HCT116 (cell line): ENCODE measurements at regions not wholly inside any gene's neighbourhood (a gene's known extent, or its start where the extent isn't known, plus 50 kb on each side); places are given as distances from the start of the nearest gene placed in this dataset.

Experiments used
- ATAC-seq: fragments of 200-7000 bp; cut with Tn5 transposase; 2 replicates; pipeline ENCODE4 v1.9.1; 2020; ENCODE audit warnings: mild to moderate bottlenecking, moderate library complexity
- BruUV-seq: library from RNA; stranded (reverse); fragments of 400-500 nt; replicated peaks from 2 replicates; lab custom pipeline; 2021; lab: Mats Ljungman, UMichigan
- CTCF ChIA-PET: fragments of 300-600 bp; sonication (Branson Sonifier 250); formaldehyde crosslinking; loops from one replicate; lab custom pipeline; 2021; ENCODE audit warnings: antibody characterized with exemption; lab: Charles Lee
- POLR2A ChIA-PET: fragments of 300-600, 350-600 bp; sonication (Branson Sonifier 250); formaldehyde crosslinking; loops from one replicate; lab custom pipeline; 2021; ENCODE audit warnings: antibody characterized with exemption; lab: Charles Lee
- RAD21 ChIA-PET, 2 experiments: fragments of 300-600 bp; sonication (Branson Sonifier 250); formaldehyde crosslinking; loops; one replicate each; lab custom pipeline; 2023; ENCODE audit warnings: low total read pairs in 2 of 2; ENCODE audit not compliant: uncharacterized antibody in 2 of 2, unreplicated experiment in 2 of 2, low non-redundant PET in 1 of 2; lab: Charles Lee
- DNase-seq: peaks from one replicate; pipeline ENCODE4 v3.0.0-alpha.2; 2010; ENCODE audit warnings: low read depth, low spot score
- H2AFZ ChIP-seq: fragments of 200-600 bp; shearing (Covaris generic), sonication (generic); 2 replicates; pipeline ENCODE4 v1.6.1; 2017; ENCODE audit warnings: low read depth, mixed run types, mixed read lengths, antibody characterized with exemption, low read length; ENCODE audit not compliant: poor library complexity, severe bottlenecking
- H3K27ac ChIP-seq: 2 replicates; pipeline ENCODE4 v1.5.1; 2012; ENCODE audit warnings: low read depth, low read length
- H3K27me3 ChIP-seq: fragments of 200-600 bp; sonication (generic); 2 replicates; pipeline ENCODE4 v1.6.1; 2016; ENCODE audit warnings: mixed run types, low read length, mixed read lengths; ENCODE audit not compliant: insufficient read depth
- H3K36me3 ChIP-seq, 2 experiments: fragments of 200-500 bp in 1 of 2; fragments of 200-600 bp in 1 of 2; sonication (Bioruptor generic) in 1 of 2; sonication (generic) in 1 of 2; 2 replicates each; pipeline versions ENCODE4 v1.5.1 to v1.6.1; 2014 to 2016; ENCODE audit warnings: low read length in 2 of 2, inconsistent platforms in 1 of 2, mixed read lengths in 1 of 2, mixed run types in 1 of 2; ENCODE audit not compliant: insufficient read depth in 2 of 2, control insufficient read depth in 1 of 2
- H3K4me1 ChIP-seq, 2 experiments: fragments of 200-600 bp in 1 of 2; sonication (generic) in 1 of 2; 2 replicates each; pipeline versions ENCODE4 v1.5.1 to v1.6.1; 2012 to 2017; ENCODE audit warnings: low read length in 2 of 2, inconsistent platforms in 1 of 2, mild to moderate bottlenecking in 1 of 2, mixed read lengths in 1 of 2, mixed run types in 1 of 2, moderate library complexity in 1 of 2; ENCODE audit not compliant: insufficient read depth in 2 of 2, control insufficient read depth in 1 of 2
- H3K4me2 ChIP-seq: fragments of 200-600 bp; sonication (generic); 2 replicates; pipeline ENCODE4 v1.6.1; 2017; ENCODE audit warnings: mixed run types, low read length, mixed read lengths
- H3K4me3 ChIP-seq, 2 experiments: fragments of 200-600 bp in 1 of 2; sonication (generic) in 1 of 2; replicated peaks in 1 of 2; 2 replicates each; pipeline ENCODE4 v1.5.1; 2011 to 2016; ENCODE audit warnings: low read length in 2 of 2, control low read depth in 1 of 2, low read depth in 1 of 2, mild to moderate bottlenecking in 1 of 2, mixed read lengths in 1 of 2, mixed run types in 1 of 2
- H3K79me2 ChIP-seq: fragments of 200-600 bp; sonication (generic); 2 replicates; pipeline ENCODE4 v1.6.1; 2017; ENCODE audit warnings: mild to moderate bottlenecking, mixed run types, low read length, moderate library complexity, mixed read lengths; ENCODE audit not compliant: insufficient read depth
- H3K9ac ChIP-seq: fragments of 200-600 bp; sonication (generic); 2 replicates; pipeline ENCODE4 v1.6.1; 2016; ENCODE audit warnings: low read length, mixed read lengths
- H3K9me2 ChIP-seq: fragments of 200-600 bp; sonication (generic), shearing (Covaris generic); 2 replicates; pipeline ENCODE4 v1.6.1; 2017; ENCODE audit warnings: mixed run types, mild to moderate bottlenecking, moderate library complexity; ENCODE audit not compliant: insufficient read depth
- H3K9me3 ChIP-seq, 2 experiments: fragments of 200-500 bp in 1 of 2; fragments of 200-600 bp in 1 of 2; sonication (Bioruptor generic) in 1 of 2; sonication (generic) in 1 of 2; 2 replicates each; pipeline ENCODE4 v1.6.1; 2014 to 2017; ENCODE audit warnings: low read length in 2 of 2, mixed read lengths in 2 of 2, inconsistent platforms in 1 of 2, low read depth in 1 of 2, mild to moderate bottlenecking in 1 of 2, mixed run types in 1 of 2, moderate library complexity in 1 of 2; ENCODE audit not compliant: control insufficient read depth in 1 of 2, insufficient read depth in 1 of 2
- H4K20me1 ChIP-seq: fragments of 200-600 bp; sonication (generic), shearing (Covaris generic); 2 replicates; pipeline ENCODE4 v1.6.1; 2017; ENCODE audit warnings: mixed run types, mild to moderate bottlenecking, moderate library complexity; ENCODE audit not compliant: insufficient read depth
- CBX3 ChIP-seq: IDR thresholded peaks from 2 replicates; pipeline ENCODE4 v1.6.1; 2012; ENCODE audit warnings: low read depth
- FOSL1 ChIP-seq: IDR thresholded peaks from 2 replicates; pipeline ENCODE4 v1.6.1; 2012; ENCODE audit warnings: low read depth
- JUND ChIP-seq: IDR thresholded peaks from 2 replicates; pipeline ENCODE4 v1.6.1; 2012
- MAX ChIP-seq: IDR thresholded peaks from 2 replicates; pipeline ENCODE4 v1.6.1; 2012
- intact Hi-C: fragments of 100-400 bp; cut with micrococcal nuclease; formaldehyde crosslinking; loops from 2 replicates; pipeline ENCODE4 v1.10.0; 2022
- TF ChIP-seq, protein P1 (sequence below), 3 experiments: fragments of 200-600 bp in 1 of 3; sonication (generic) in 1 of 3; IDR thresholded peaks in 2 of 3; conservative IDR thresholded peaks in 1 of 3; 2 replicates each; pipeline ENCODE4 v1.5.1; 2012 to 2017; ENCODE audit warnings: low read depth in 2 of 3, low read length in 2 of 3, antibody characterized with exemption in 1 of 3, borderline replicate concordance in 1 of 3, control low read depth in 1 of 3, mild to moderate bottlenecking in 1 of 3, mixed read lengths in 1 of 3, mixed run types in 1 of 3, moderate library complexity in 1 of 3; ENCODE audit not compliant: insufficient read depth in 1 of 3

DNA sequence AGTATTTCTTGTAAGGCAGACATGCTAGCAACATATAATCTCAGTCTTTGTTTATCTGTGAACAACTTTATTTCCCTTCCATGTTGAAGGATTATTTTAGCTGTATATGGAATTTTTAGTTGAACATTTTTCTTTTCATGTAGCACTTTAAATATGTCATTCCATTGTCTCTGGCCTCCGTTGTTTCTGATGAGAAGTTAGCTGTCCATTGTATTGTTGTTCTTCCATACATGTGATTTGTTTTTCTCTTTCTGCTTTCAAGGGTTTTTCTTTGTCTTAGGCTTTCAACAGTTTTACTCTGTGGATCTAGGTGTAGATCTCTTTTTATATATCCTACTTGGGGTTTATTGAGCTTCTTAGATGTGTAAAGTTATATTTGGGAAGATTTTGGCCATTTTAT lies 66.3 kb upstream of the COMTD1 start:
- Histone ChIP-seq H3K9me2 (no peaks in the 10 kb centered on the region), H3K27ac (no peak overlapping the region), H4K20me1 (no peaks in the 10 kb centered on the region), H3K9ac (no peak overlapping the region), H3K9me3 (peaks cover 0 to 9% of the 10 kb centered on the region in 2 experiments; a peak in 1 of 4 replicates), H3K4me2 (no peak overlapping the region), H3K79me2 (no peaks in the 10 kb centered on the region), H3K4me3 (no peak overlapping the region), H3K36me3 (no peaks in the 10 kb centered on the region; a peak in 1 of 4 replicates), H3K27me3 (no peaks in the 10 kb centered on the region), H2AFZ (no peak overlapping the region), H3K4me1 (peaks cover 0 to 4% of the 10 kb centered on the region in 2 experiments; a peak in 2 of 4 replicates)
- TF ChIP-seq, protein P1, sequence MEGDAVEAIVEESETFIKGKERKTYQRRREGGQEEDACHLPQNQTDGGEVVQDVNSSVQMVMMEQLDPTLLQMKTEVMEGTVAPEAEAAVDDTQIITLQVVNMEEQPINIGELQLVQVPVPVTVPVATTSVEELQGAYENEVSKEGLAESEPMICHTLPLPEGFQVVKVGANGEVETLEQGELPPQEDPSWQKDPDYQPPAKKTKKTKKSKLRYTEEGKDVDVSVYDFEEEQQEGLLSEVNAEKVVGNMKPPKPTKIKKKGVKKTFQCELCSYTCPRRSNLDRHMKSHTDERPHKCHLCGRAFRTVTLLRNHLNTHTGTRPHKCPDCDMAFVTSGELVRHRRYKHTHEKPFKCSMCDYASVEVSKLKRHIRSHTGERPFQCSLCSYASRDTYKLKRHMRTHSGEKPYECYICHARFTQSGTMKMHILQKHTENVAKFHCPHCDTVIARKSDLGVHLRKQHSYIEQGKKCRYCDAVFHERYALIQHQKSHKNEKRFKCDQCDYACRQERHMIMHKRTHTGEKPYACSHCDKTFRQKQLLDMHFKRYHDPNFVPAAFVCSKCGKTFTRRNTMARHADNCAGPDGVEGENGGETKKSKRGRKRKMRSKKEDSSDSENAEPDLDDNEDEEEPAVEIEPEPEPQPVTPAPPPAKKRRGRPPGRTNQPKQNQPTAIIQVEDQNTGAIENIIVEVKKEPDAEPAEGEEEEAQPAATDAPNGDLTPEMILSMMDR (IDR thresholded peaks at IDR 0.05 in 2 of 3, conservative IDR thresholded peaks at IDR 0.05 in 1 of 3; ENCODE audit: borderline replicate concordance in 1 of 3, insufficient read depth in 1 of 3, low read depth in 2 of 3, low read length in 2 of 3): no peak
- TF ChIP-seq CBX3: peak; percentile 76
- DNase-seq: no peak
- BruUV-seq: no TSS peak
- intact Hi-C loops: no loop called here
- ChIA-PET CTCF (no interaction called here), RAD21 (no interaction called here), POLR2A (no interaction called here)
- ATAC-seq: no peak

DNA sequence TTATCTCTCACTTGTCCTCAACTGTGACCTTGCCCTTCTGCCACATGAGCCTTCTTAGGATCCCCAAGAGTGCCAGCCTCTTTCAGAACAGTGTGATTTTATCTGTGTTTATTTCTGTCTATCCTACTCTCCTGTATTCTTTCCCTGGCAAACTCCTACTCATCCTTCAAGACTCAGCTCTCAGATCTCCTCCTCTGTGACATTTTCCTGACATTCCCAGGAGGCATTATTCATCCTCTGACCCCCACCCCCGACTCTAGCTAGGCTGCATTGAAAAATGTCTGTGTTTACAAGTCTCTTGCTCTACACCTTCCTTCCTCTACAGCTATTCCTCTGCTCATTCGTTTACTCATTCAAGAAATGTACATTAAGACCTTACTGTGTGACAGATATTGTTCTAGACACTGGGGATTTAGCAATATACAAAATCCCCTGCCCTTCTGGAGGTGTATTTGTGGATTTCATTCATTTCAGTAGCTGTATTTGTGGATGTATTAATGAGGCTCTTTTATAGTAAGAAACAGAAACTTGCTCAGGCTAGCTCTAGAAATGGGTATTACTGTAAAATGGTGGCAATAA lies 61.4 kb upstream of the COMTD1 start:
- Histone ChIP-seq H3K9ac (no peak overlapping the region), H3K27me3 (no peaks in the 10 kb centered on the region), H3K4me2 (peak overlapping the region; percentile 17), H3K4me1 (peaks cover 13 to 38% of the 10 kb centered on the region in 2 experiments), H3K27ac (no peak overlapping the region), H2AFZ (no peak overlapping the region)
- no peak for ATAC-seq
- intact Hi-C loops: no loop called here
- RAD21 ChIA-PET: no interaction called here
- TF ChIP-seq JUND: no peak
- TF ChIP-seq, protein P1 (IDR thresholded peaks at IDR 0.05 in 2 of 3, conservative IDR thresholded peaks at IDR 0.05 in 1 of 3; ENCODE audit: borderline replicate concordance in 1 of 3, insufficient read depth in 1 of 3, low read depth in 2 of 3, low read length in 2 of 3): no peak
- no peak for TF ChIP-seq MAX
- TF ChIP-seq FOSL1: no peak
- TF ChIP-seq, all 23 proteins: peak for 0
- Histone ChIP-seq H3K4me3 (no peak overlapping the region), H3K36me3 (no peaks in the 10 kb centered on the region; a peak in 1 of 4 replicates), H3K79me2 (no peaks in the 10 kb centered on the region), H3K9me3 (no peaks in the 10 kb centered on the region), H4K20me1 (no peaks in the 10 kb centered on the region), H3K9me2 (no peaks in the 10 kb centered on the region)
- no peak for DNase-seq
- ChIA-PET CTCF (no interaction called here), POLR2A (no interaction called here)
- no TSS peak for BruUV-seq
